ENCODE measurements at regions not wholly inside any gene's neighbourhood (a gene's known extent, or its start where the extent isn't known, plus 50 kb on each side); places are given as distances from the start of the nearest gene placed in this dataset.

- TF ChIP-seq, protein P1, sequence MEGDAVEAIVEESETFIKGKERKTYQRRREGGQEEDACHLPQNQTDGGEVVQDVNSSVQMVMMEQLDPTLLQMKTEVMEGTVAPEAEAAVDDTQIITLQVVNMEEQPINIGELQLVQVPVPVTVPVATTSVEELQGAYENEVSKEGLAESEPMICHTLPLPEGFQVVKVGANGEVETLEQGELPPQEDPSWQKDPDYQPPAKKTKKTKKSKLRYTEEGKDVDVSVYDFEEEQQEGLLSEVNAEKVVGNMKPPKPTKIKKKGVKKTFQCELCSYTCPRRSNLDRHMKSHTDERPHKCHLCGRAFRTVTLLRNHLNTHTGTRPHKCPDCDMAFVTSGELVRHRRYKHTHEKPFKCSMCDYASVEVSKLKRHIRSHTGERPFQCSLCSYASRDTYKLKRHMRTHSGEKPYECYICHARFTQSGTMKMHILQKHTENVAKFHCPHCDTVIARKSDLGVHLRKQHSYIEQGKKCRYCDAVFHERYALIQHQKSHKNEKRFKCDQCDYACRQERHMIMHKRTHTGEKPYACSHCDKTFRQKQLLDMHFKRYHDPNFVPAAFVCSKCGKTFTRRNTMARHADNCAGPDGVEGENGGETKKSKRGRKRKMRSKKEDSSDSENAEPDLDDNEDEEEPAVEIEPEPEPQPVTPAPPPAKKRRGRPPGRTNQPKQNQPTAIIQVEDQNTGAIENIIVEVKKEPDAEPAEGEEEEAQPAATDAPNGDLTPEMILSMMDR (IDR thresholded peaks at IDR 0.05; ENCODE audit: low read depth, low read length): no peak
- DNase-seq (ENCODE audit: low read depth in 2 of 2): no peak
- H3K4me3 ChIP-seq (replicated peaks in 1 of 2; ENCODE audit: low read depth in 2 of 2, low read length in 2 of 2): no peak overlapping the region
Observed at GRCh38 chr5:153096381-153096780, 394.1 kb upstream of the GRIA1 start.

DNA sequence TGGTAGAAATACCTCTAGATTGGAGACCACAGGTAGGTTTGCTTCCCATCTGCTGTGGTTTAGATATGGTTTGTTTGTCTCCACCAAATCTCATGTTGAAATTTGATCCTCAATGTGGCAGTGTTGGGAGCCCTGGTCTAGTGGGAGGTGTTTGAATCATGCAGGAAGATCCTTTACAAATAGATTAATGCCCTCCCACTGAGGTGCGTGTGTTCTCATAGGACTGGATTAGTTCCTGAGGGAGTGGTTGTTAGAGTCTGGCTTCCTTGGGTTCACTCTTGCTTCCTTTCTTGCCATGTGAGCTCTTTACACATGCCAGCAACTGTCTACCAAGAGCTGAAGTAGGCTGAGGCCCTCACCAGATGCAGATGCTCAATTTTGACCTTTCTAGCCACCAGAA lies 391.1 kb upstream of the GRIA1 start:
- no peak overlapping the region for H3K4me3 ChIP-seq (replicated peaks in 1 of 2; ENCODE audit: low read depth in 2 of 2, low read length in 2 of 2)
- DNase-seq (ENCODE audit: low read depth in 2 of 2): no peak
- TF ChIP-seq, protein P1 (IDR thresholded peaks at IDR 0.05; ENCODE audit: low read depth, low read length): no peak

DNA sequence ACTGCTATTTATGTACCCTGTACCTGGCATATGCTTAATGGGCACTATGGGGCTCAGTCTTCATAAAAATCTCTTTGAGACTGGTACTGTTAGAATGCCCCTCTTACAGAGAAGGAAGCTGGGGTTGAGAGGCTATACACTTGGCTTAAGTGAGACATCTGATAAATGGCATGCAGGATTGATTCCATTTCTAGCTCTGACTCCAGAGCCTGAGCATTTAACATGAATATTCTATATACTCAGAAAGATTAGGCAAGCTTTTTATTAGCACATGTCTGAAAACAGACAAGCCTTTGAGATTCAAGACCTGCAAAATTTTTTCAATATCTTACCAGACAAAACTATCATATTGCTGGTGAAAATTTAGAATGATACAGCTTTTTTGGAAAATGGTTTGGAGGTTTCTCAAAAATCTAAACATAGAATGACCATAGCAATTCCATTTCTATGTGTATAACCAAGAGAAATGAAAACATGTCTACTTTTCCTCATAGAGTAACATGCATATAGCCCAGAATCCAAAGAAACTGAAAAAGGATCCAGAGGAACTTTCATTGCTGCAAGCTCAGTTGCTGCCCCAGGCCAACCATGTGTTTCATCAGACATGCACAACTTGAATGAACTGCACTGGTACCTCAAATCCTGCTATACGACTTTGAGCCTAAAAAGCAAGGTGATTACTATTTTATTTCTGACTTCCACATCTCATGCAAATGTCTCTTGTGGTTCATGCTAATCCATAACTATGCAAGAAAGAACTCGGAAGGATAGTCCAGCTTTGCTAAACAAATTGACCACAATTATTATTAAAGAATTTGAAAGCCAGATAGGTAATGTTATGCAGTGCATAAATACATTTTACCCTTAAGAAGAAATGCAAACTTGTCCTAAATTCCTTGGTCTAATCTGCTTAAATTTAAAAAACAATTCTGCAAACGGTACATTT lies 389.0 kb upstream of the GRIA1 start:
- DNase-seq (ENCODE audit: low read depth in 2 of 2): no peak
- TF ChIP-seq, protein P1 (IDR thresholded peaks at IDR 0.05; ENCODE audit: low read depth, low read length): no peak
- H3K4me3 ChIP-seq (replicated peaks in 1 of 2; ENCODE audit: low read depth in 2 of 2, low read length in 2 of 2): no peak overlapping the region

- TF ChIP-seq, protein P1 (IDR thresholded peaks at IDR 0.05; ENCODE audit: low read depth, low read length): no peak
Observed at GRCh38 chr5:153116916-153117315, 373.6 kb upstream of the GRIA1 start.

DNA sequence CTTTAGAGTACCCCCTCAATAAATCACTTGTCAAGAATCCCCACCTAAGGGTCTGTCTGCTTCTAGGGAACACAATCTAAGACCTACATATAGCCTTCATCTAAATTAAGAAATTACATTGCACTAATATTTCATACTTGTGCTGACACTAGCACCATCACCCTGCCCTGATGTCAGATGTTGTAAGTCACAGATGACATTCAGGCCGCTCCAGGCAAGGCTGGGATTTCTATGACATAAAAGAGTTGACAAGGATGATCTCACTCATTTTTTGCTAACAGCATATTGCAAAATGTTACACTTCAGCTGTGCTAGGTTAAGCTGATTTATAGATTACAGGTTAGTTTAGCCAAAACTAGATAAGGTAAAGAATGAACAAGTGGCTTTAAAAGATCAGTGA lies 372.5 kb upstream of the GRIA1 start:
- H3K4me3 ChIP-seq (replicated peaks in 1 of 2; ENCODE audit: low read depth in 2 of 2, low read length in 2 of 2): no peak overlapping the region
- TF ChIP-seq, protein P1 (IDR thresholded peaks at IDR 0.05; ENCODE audit: low read depth, low read length): no peak

More at GRCh38 chr5:153116916-153117315, 373.6 kb upstream of the GRIA1 start:
- H3K4me3 ChIP-seq (replicated peaks in 1 of 2; ENCODE audit: low read depth in 2 of 2, low read length in 2 of 2): no peak overlapping the region
- no peak for DNase-seq (ENCODE audit: low read depth in 2 of 2)

DNA sequence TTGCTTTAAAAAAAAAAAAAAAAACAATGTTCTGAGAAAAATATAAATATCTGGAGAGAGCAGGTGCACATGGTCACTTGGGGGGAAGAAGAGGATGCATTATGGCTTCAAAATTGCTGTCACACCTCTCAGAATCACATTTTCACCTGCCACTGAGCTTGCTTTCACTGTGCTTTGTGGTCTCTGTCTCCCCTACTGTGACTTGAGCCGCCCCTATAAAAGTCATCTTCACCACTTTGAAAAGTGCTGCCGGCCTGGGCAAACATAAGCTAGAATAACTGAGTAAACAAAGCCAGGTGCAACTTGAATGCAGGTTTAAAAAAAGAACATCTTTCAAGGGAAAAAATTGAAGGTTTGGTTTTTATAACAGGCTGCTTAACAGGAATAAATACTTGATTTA lies 368.1 kb upstream of the GRIA1 start:
- DNase-seq (ENCODE audit: low read depth in 2 of 2): no peak
- TF ChIP-seq, protein P1 (IDR thresholded peaks at IDR 0.05; ENCODE audit: low read depth, low read length): no peak
- H3K4me3 ChIP-seq (replicated peaks in 1 of 2; ENCODE audit: low read depth in 2 of 2, low read length in 2 of 2): no peak overlapping the region

More for the DNA sequence above, 372.5 kb upstream of the GRIA1 start:
- DNase-seq (ENCODE audit: low read depth in 2 of 2): no peak
